ENCODE measurements at regions not wholly inside any gene's neighbourhood (a gene's known extent, or its start where the extent isn't known, plus 50 kb on each side); places are given as distances from the start of the nearest gene placed in this dataset.

GRCh38 chr6:149254253-149254652 is 63.3 kb upstream of the TAB2 start:
- no peaks in the 10 kb centered on the region for H3K4me1 ChIP-seq
- 95 to 97% methylated on average over 2 of the region's 2 CpGs for WGBS, 2 donors
- no peaks in the 10 kb centered on the region for H3K9me3 ChIP-seq
- H3K36me3 ChIP-seq: no peaks in the 10 kb centered on the region
- no peak overlapping the region for H3K27ac ChIP-seq
- H3K27me3 ChIP-seq: no peaks in the 10 kb centered on the region
- TF ChIP-seq CTCF (IDR thresholded peaks at IDR 0.05) (no peak), POLR2AphosphoS5 (IDR thresholded peaks at IDR 0.05) (no peak), POLR2A (IDR thresholded peaks at IDR 0.05) (no peak)
- H3K4me3 ChIP-seq: no peak overlapping the region
- intact Hi-C loops (cut with DNase I): no loop called here
- no peak for DNase-seq

GRCh38 chr6:149259753-149260152 is 57.8 kb upstream of the TAB2 start:
- intact Hi-C loops (cut with DNase I): no loop called here
- no peaks in the 10 kb centered on the region for H3K4me1 ChIP-seq
- H3K27me3 ChIP-seq: no peaks in the 10 kb centered on the region
- 92 to 93% methylated on average over 2 of the region's 2 CpGs for WGBS, 2 donors
- no peak overlapping the region for H3K27ac ChIP-seq
- no peaks in the 10 kb centered on the region for H3K36me3 ChIP-seq
- TF ChIP-seq CTCF (IDR thresholded peaks at IDR 0.05) (no peak), POLR2A (IDR thresholded peaks at IDR 0.05) (no peak), POLR2AphosphoS5 (IDR thresholded peaks at IDR 0.05) (no peak)
- H3K9me3 ChIP-seq: no peaks in the 10 kb centered on the region
- no peak overlapping the region for H3K4me3 ChIP-seq
- no peak for DNase-seq

- TF ChIP-seq POLR2AphosphoS5 (IDR thresholded peaks at IDR 0.05) (no peak), EP300 (IDR thresholded peaks at IDR 0.05) (no peak), CTCF (IDR thresholded peaks at IDR 0.05) (no peak), POLR2A (IDR thresholded peaks at IDR 0.05) (no peak)
- Histone ChIP-seq H3K27ac (no peak overlapping the region), H3K36me3 (no peaks in the 10 kb centered on the region), H3K27me3 (no peaks in the 10 kb centered on the region), H3K9me3 (no peaks in the 10 kb centered on the region), H3K4me3 (no peak overlapping the region), H3K4me1 (no peaks in the 10 kb centered on the region)
- intact Hi-C loops (cut with DNase I): no loop called here
- WGBS, 2 donors: 96% methylated on average over 20 of the region's 20 CpGs
- DNase-seq: no peak
These were observed 57.2 kb upstream of the TAB2 start for GRCh38 chr6:149260214-149260874.

- Histone ChIP-seq H3K27me3 (no peaks in the 10 kb centered on the region), H3K27ac (no peak overlapping the region), H3K4me1 (no peaks in the 10 kb centered on the region), H3K4me3 (no peak overlapping the region), H3K9me3 (no peaks in the 10 kb centered on the region), H3K36me3 (no peaks in the 10 kb centered on the region)
- DNase-seq: no peak
- intact Hi-C loops (cut with DNase I): no loop called here
- TF ChIP-seq POLR2A (IDR thresholded peaks at IDR 0.05) (no peak), EP300 (IDR thresholded peaks at IDR 0.05) (no peak), CTCF (IDR thresholded peaks at IDR 0.05) (no peak), POLR2AphosphoS5 (IDR thresholded peaks at IDR 0.05) (no peak)
- WGBS, 2 donors: 58 to 67% methylated on average over 4 of the region's 4 CpGs
These were observed 56.0 kb upstream of the TAB2 start for GRCh38 chr6:149261364-149262040.

All from sigmoid colon (tissue), 6 donors.